ENCODE measurements at regions not wholly inside any gene's neighbourhood (a gene's known extent, or its start where the extent isn't known, plus 50 kb on each side); places are given as distances from the start of the nearest gene placed in this dataset.
A peak's percentile ranks its signal among the peaks of the same experiment; 100 is the strongest.

DNA sequence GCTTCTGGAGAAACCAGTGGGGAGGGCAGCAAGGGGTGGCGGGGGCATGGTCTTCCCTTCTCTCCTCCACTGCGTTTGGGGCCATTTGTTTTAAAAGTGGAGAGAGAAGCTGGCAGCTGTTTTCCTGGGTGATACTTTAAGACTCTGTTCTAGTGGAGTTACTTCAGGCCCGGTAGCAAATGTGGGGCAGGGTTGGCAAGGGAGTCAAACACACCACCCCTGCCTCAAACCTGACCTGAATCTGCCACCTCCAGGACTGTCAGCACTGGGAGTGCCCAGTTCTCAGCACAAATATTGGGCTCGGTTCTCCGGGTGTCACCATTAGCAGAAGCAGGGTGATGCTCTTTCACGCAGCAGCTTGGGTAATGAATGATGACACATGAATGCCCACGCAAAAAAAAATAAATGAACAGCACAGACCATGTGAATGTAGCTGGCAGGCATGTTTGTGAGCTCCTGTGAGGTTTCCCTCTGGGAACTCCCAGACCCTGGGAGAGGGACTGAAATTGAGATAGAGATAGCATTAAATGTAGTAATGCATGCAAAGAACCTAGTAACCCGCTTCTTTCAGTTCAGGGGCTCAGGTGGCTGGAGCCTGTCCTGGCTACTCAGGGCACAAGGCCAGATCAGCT is 424.0 kb downstream of the MCTP2 start:
- no peaks in the 10 kb centered on the region for H3K9me3 ChIP-seq
- H3K36me3 ChIP-seq = no peaks in the 10 kb centered on the region
- WGBS, 2 donors = 77 to 85% methylated on average over 8 of the region's 8 CpGs
- TF ChIP-seq CTCF (IDR thresholded peaks at IDR 0.05) = no peak
- TF ChIP-seq POLR2A (IDR thresholded peaks at IDR 0.05) = no peak
- H3K27me3 ChIP-seq = no peaks in the 10 kb centered on the region
- intact Hi-C loops (cut with DNase I) = no loop called here
- H3K27ac ChIP-seq = no peak overlapping the region
- no peak overlapping the region for H3K4me3 ChIP-seq
- DNase-seq = no peak
- no peaks in the 10 kb centered on the region for H3K4me1 ChIP-seq

DNA sequence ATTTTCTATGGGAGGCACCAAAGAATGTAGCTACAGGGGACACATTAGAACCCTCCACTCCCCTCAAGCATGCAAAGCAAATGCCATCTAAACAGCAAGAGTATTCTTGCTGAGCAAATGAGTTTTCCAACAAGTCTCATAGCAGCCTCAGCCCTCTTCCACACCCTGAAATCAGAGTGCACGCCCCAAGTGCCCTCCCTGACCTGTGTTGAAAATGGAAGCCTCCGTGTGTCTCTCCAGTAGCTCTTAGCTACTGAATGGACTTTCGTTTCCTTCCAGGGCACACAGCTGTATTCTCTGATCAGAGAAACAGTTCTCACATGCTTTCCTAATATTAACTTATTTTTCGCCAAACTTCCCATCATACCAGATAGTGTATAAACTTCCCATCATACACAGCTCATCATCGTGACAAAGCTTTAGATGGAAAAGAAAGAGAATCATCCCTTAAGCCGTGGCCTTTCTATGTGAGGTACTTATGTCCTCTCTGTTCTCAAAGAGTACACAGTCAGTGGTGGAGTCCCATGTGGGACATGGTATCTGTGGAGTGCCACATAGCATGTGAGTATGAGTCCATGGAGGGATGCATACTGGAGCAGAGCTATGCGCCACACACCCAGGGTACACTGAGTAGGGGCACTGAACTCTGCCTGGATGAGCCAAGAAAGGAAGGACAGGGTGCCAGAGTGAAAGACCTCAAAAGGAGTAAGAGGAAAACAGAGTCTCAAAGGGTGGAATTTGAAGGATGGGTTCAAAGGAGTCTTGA is 434.5 kb downstream of the MCTP2 start:
- 62 to 73% methylated on average over 7 of the region's 7 CpGs for WGBS, 2 donors

DNA sequence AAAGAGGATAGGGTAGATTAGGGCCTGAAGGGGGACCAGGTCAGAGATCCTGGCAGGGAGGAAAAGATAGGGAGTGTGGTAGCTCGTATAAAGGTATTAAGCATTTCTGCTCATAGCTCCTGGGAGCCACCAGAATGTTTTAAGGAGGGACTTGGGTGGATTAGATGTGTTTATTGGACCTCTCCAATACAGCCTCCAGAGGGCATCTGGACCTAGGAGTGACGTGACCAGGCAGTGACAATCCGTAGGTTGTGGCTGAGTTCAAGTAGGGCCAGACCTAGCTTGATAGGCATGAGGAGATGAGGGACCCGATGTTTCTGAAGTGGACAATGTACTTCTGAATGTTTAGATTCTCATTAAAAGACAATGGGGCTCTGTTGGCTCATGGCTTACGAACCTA is 435.2 kb downstream of the MCTP2 start:
- H3K4me3 ChIP-seq = no peak overlapping the region
- H3K4me1 ChIP-seq = peaks cover 0 to 7% (median 6%) of the 10 kb centered on the region in 3 donors
- H3K36me3 ChIP-seq = no peaks in the 10 kb centered on the region
- no peak for TF ChIP-seq CTCF (IDR thresholded peaks at IDR 0.05)
- no peak for TF ChIP-seq POLR2A (IDR thresholded peaks at IDR 0.05)
- WGBS, 2 donors = 65 to 70% methylated on average over 5 of the region's 5 CpGs
- H3K9me3 ChIP-seq = no peaks in the 10 kb centered on the region
- H3K27me3 ChIP-seq = peaks cover 0 to 5% (median 0%) of the 10 kb centered on the region in 4 donors
- intact Hi-C loops (cut with DNase I) = loop anchor here (10.0 kb wide), 1 partner anchor 598 kb away; no protein-coding TSS in a partner anchor
- H3K27ac ChIP-seq = no peak overlapping the region
- DNase-seq = no peak

More for the DNA sequence above, 434.5 kb downstream of the MCTP2 start:
- Histone ChIP-seq H3K27me3 (peaks cover 0 to 5% (median 0%) of the 10 kb centered on the region in 4 donors), H3K4me3 (no peak overlapping the region), H3K9me3 (no peaks in the 10 kb centered on the region), H3K27ac (no peak overlapping the region), H3K36me3 (no peaks in the 10 kb centered on the region), H3K4me1 (peaks cover 0 to 3% (median under 1%) of the 10 kb centered on the region in 3 donors)
- intact Hi-C loops (cut with DNase I) = loop anchor here (10.0 kb wide), 1 partner anchor 599 kb away; no protein-coding TSS in a partner anchor
- TF ChIP-seq POLR2A (IDR thresholded peaks at IDR 0.05) (no peak), CTCF (IDR thresholded peaks at IDR 0.05) (no peak)
- DNase-seq = no peak

- Histone ChIP-seq H3K4me1 (peaks cover 0 to 12% (median 9%) of the 10 kb centered on the region in 3 donors), H3K36me3 (no peaks in the 10 kb centered on the region), H3K27me3 (peaks cover 0 to 11% (median 0%) of the 10 kb centered on the region in 4 donors), H3K4me3 (no peak overlapping the region), H3K9me3 (no peaks in the 10 kb centered on the region), H3K27ac (no peak overlapping the region)
- DNase-seq = no peak
- TF ChIP-seq CTCF (IDR thresholded peaks at IDR 0.05) = no peak
- no peak for TF ChIP-seq POLR2A (IDR thresholded peaks at IDR 0.05)
- WGBS, 2 donors = 89 to 90% methylated on average over 5 of the region's 5 CpGs
- intact Hi-C loops (cut with DNase I) = loop anchor here (10.0 kb wide), 1 partner anchor 598 kb away; no protein-coding TSS in a partner anchor
Measured at GRCh38 chr15:94667109-94667508, 435.7 kb downstream of the MCTP2 start.

GRCh38 chr15:94670438-94671034 is 439.2 kb downstream of the MCTP2 start:
- intact Hi-C loops (cut with DNase I) = no loop called here
- peak overlapping the region in 2 of 4 donors; percentile 60 to 68 for H3K27ac ChIP-seq
- DNase-seq = no peak
- H3K9me3 ChIP-seq = no peaks in the 10 kb centered on the region
- peaks cover 0 to 35% (median 13%) of the 10 kb centered on the region in 3 donors for H3K4me1 ChIP-seq
- H3K4me3 ChIP-seq = no peak overlapping the region
- TF ChIP-seq POLR2A (IDR thresholded peaks at IDR 0.05) (no peak), CTCF (IDR thresholded peaks at IDR 0.05) (peak; percentile 43 to 78 (median 65))
- H3K27me3 ChIP-seq = peaks cover 0 to 19% (median 0%) of the 10 kb centered on the region in 4 donors
- H3K36me3 ChIP-seq = no peaks in the 10 kb centered on the region
- 1% methylated on average over 3 of the region's 3 CpGs for WGBS, 2 donors
